H1 (cell line): ENCODE measurements at regions not wholly inside any gene's neighbourhood (a gene's known extent, or its start where the extent isn't known, plus 50 kb on each side); places are given as distances from the start of the nearest gene placed in this dataset.

ENCODE experiments used
- CTCF ChIA-PET: fragments of 300-600 bp; sonication (Branson Sonifier 250); formaldehyde crosslinking; loops from one replicate; lab custom pipeline; 2021; ENCODE audit not compliant: partially characterized antibody; lab: Charles Lee
- POLR2A ChIA-PET: fragments of 300-600 bp; sonication (Branson Sonifier 250); formaldehyde crosslinking; loops from one replicate; lab custom pipeline; 2021; ENCODE audit warnings: inconsistent platforms; ENCODE audit not compliant: partially characterized antibody; lab: Charles Lee
- DNase-seq, 2 experiments: peaks; one replicate each; pipeline versions ENCODE4 v3.0.0 to v3.0.0-alpha.2; 2010 to 2022; ENCODE audit warnings: low spot score in 2 of 2, low read depth in 1 of 2, mixed read lengths in 1 of 2
- FAIRE-seq: peaks from 2 replicates; lab custom pipeline; 2011; peaks lifted over from hg19 to GRCh38; lab: Jason Lieb, UNC
- H2AFZ ChIP-seq: 2 replicates; pipeline ENCODE4 v1.8.1; 2012; ENCODE audit warnings: low read length, inconsistent platforms
- H2AK5ac ChIP-seq: 2 replicates; pipeline ENCODE4 v1.6.1; 2013; ENCODE audit warnings: low read depth, low read length
- H2BK120ac ChIP-seq: replicated peaks from 2 replicates; pipeline ENCODE3; 2013; ENCODE audit warnings: low read depth, low read length, inconsistent platforms
- H2BK12ac ChIP-seq: 2 replicates; pipeline ENCODE4 v1.6.1; 2013; ENCODE audit warnings: low read depth, low read length
- H2BK15ac ChIP-seq: 2 replicates; pipeline ENCODE4 v1.6.1; 2013; ENCODE audit warnings: low read length
- H2BK20ac ChIP-seq: 2 replicates; pipeline ENCODE4 v1.6.1; 2013; ENCODE audit warnings: low read length
- H2BK5ac ChIP-seq: 2 replicates; pipeline ENCODE4 v1.6.1; 2013; ENCODE audit warnings: low read depth, low read length
- H3K14ac ChIP-seq: 2 replicates; pipeline ENCODE4 v1.6.1; 2013; ENCODE audit warnings: inconsistent platforms; ENCODE audit not compliant: insufficient read length
- H3K18ac ChIP-seq: 2 replicates; pipeline ENCODE4 v1.6.1; 2013; ENCODE audit warnings: low read length; ENCODE audit errors: extremely low read depth
- H3K23ac ChIP-seq: 2 replicates; pipeline ENCODE4 v1.6.1; 2013; ENCODE audit warnings: inconsistent platforms; ENCODE audit not compliant: insufficient read length
- H3K23me2 ChIP-seq: 2 replicates; pipeline ENCODE4 v1.6.1; 2013; ENCODE audit warnings: low read depth, low read length
- H3K27ac ChIP-seq: 2 replicates; pipeline ENCODE4 v1.6.1; 2011; ENCODE audit warnings: low read depth, low read length, inconsistent platforms
- H3K27me3 ChIP-seq, 4 experiments: replicated peaks in 1 of 4; 1 replicate in 1 of 4; 2 replicates in 3 of 4; pipeline versions ENCODE4 v1.6.1 to v1.8.1; 2011 to 2013; ENCODE audit warnings: low read length in 3 of 4, mild to moderate bottlenecking in 3 of 4, inconsistent platforms in 2 of 4, mixed read lengths in 2 of 4, moderate library complexity in 1 of 4; ENCODE audit not compliant: control insufficient read depth in 3 of 4, insufficient read depth in 3 of 4; ENCODE audit errors: extremely low read depth in 1 of 4
- H3K36me3 ChIP-seq, 4 experiments: 2 replicates each; pipeline versions ENCODE4 v1.6.1 to v1.8.1; 2011 to 2013; ENCODE audit warnings: mild to moderate bottlenecking in 4 of 4, low read length in 3 of 4, moderate library complexity in 2 of 4, control low read depth in 1 of 4, inconsistent platforms in 1 of 4; ENCODE audit not compliant: insufficient read depth in 4 of 4, control insufficient read depth in 2 of 4
- H3K4ac ChIP-seq: replicated peaks from 2 replicates; pipeline ENCODE3; 2013; ENCODE audit warnings: low read length, low read depth, mixed read lengths, inconsistent platforms; ENCODE audit not compliant: insufficient read length
- H3K4me1 ChIP-seq, 4 experiments: replicated peaks in 1 of 4; 1 replicate in 1 of 4; 2 replicates in 3 of 4; pipeline versions ENCODE4 v1.6.1 to v1.8.1; 2011 to 2013; ENCODE audit warnings: low read length in 3 of 4, inconsistent platforms in 2 of 4, mixed read lengths in 1 of 4; ENCODE audit not compliant: insufficient read depth in 4 of 4, control insufficient read depth in 3 of 4
- H3K4me2 ChIP-seq, 2 experiments: 2 replicates each; pipeline versions ENCODE4 v1.6.1 to v1.8.1; 2011 to 2013; ENCODE audit warnings: low read depth in 2 of 2, low read length in 2 of 2, control low read depth in 1 of 2, inconsistent platforms in 1 of 2, mild to moderate bottlenecking in 1 of 2; ENCODE audit not compliant: insufficient read depth in 1 of 2
- H3K4me3 ChIP-seq, 4 experiments: fragments of 200-600, 300-600 bp in 1 of 4; sonication (generic), shearing (Covaris generic), sonication (Bioruptor Twin) in 1 of 4; 2 replicates each; pipeline versions ENCODE4 v1.5.1 to v1.8.1; 2011 to 2016; ENCODE audit warnings: low read length in 4 of 4, low read depth in 3 of 4, control low read depth in 2 of 4, inconsistent platforms in 2 of 4, mild to moderate bottlenecking in 2 of 4, mixed read lengths in 1 of 4, moderate library complexity in 1 of 4; ENCODE audit not compliant: insufficient read depth in 2 of 4; ENCODE audit errors: extremely low read depth in 1 of 4
- H3K56ac ChIP-seq: replicated peaks from 2 replicates; pipeline ENCODE3; 2013; ENCODE audit warnings: low read depth, mild to moderate bottlenecking, mixed read lengths, low read length, inconsistent platforms; ENCODE audit not compliant: insufficient read length
- H3K79me1 ChIP-seq: 2 replicates; pipeline ENCODE4 v1.6.1; 2013; ENCODE audit warnings: low read depth, low read length, control low read depth
- H3K79me2 ChIP-seq, 2 experiments: 2 replicates each; pipeline versions ENCODE4 v1.6.1 to v1.8.1; 2012 to 2013; ENCODE audit warnings: low read length in 2 of 2, mild to moderate bottlenecking in 2 of 2, inconsistent platforms in 1 of 2; ENCODE audit not compliant: insufficient read depth in 2 of 2, control insufficient read depth in 1 of 2
- H3K9ac ChIP-seq, 4 experiments: replicated peaks in 1 of 4; 1 replicate in 1 of 4; 2 replicates in 3 of 4; pipeline versions ENCODE4 v1.6.1 to v1.8.1; 2011 to 2013; ENCODE audit warnings: low read depth in 3 of 4, low read length in 3 of 4, control low read depth in 2 of 4, mild to moderate bottlenecking in 2 of 4, moderate library complexity in 2 of 4, inconsistent platforms in 1 of 4; ENCODE audit errors: extremely low read depth in 1 of 4
- H3K9me3 ChIP-seq, 2 experiments: 2 replicates each; pipeline versions ENCODE4 v1.6.1 to v1.8.1; 2012 to 2013; ENCODE audit warnings: mild to moderate bottlenecking in 2 of 2, moderate library complexity in 2 of 2, control low read depth in 1 of 2, inconsistent platforms in 1 of 2, low read depth in 1 of 2, low read length in 1 of 2, mixed read lengths in 1 of 2; ENCODE audit not compliant: insufficient read depth in 2 of 2
- H4K20me1 ChIP-seq, 2 experiments: replicated peaks in 1 of 2; 2 replicates each; pipeline versions ENCODE3 to v1.8.1; 2011 to 2013; ENCODE audit warnings: inconsistent platforms in 2 of 2, low read length in 2 of 2, mild to moderate bottlenecking in 1 of 2; ENCODE audit not compliant: insufficient read depth in 2 of 2, control insufficient read depth in 1 of 2
- H4K5ac ChIP-seq: 2 replicates; pipeline ENCODE4 v1.6.1; 2013; ENCODE audit warnings: low read length, low read depth, mixed read lengths, inconsistent platforms; ENCODE audit not compliant: insufficient read length
- H4K8ac ChIP-seq: 2 replicates; pipeline ENCODE4 v1.8.0; 2013; ENCODE audit warnings: mild to moderate bottlenecking, moderate library complexity, low read length, inconsistent platforms; ENCODE audit not compliant: insufficient read depth; ENCODE audit errors: extremely low read depth
- H4K91ac ChIP-seq: replicated peaks from 2 replicates; pipeline ENCODE3; 2013; ENCODE audit warnings: low read length, mixed read lengths, inconsistent platforms; ENCODE audit not compliant: insufficient read length
- EP300 ChIP-seq, 2 experiments: IDR thresholded peaks; 1 replicate in 1 of 2; 2 replicates in 1 of 2; pipeline ENCODE4 v1.6.1; 2011 to 2012; ENCODE audit warnings: low read depth in 2 of 2, low read length in 2 of 2, mild to moderate bottlenecking in 2 of 2, borderline replicate concordance in 1 of 2, inconsistent platforms in 1 of 2, moderate library complexity in 1 of 2
- WGBS, 2 experiments: shearing (Covaris generic) in 1 of 2; methylation state at CpG; one replicate each; pipeline versions ENCODE4 v1.1.6 to v1.1.7; 2013 to 2015; ENCODE audit warnings: low lambda C conversion rate in 2 of 2, mixed read lengths in 2 of 2, inconsistent platforms in 1 of 2, low coverage in 1 of 2, missing lambda C conversion rate in 1 of 2; ENCODE audit not compliant: insufficient replicate concordance in 2 of 2, insufficient coverage in 1 of 2, insufficient read length in 1 of 2; ENCODE audit errors: extremely low coverage in 1 of 2, missing lambda C conversion rate in 1 of 2; 5-methylcytosine and 5-hydroxymethylcytosine counted together

GRCh38 chr2:237231593-237231992, 145.9 kb downstream of the COPS8 start:
- no peak overlapping the region for H2AFZ ChIP-seq
- H3K79me2 ChIP-seq, result no peaks in the 10 kb centered on the region
- H3K79me1 ChIP-seq, result no peaks in the 10 kb centered on the region
- H4K20me1 ChIP-seq, result no peaks in the 10 kb centered on the region
- H2BK15ac ChIP-seq, result no peak overlapping the region
- no peak overlapping the region for H3K18ac ChIP-seq
- no peak overlapping the region for H4K91ac ChIP-seq
- no peak overlapping the region for H2BK12ac ChIP-seq
- no peak overlapping the region for H4K5ac ChIP-seq
- DNase-seq (no peak), FAIRE-seq (no peak)
- H2AK5ac ChIP-seq, result no peak overlapping the region
- no peak overlapping the region for H3K4ac ChIP-seq
- H3K4me3 ChIP-seq, result no peak overlapping the region
- H4K8ac ChIP-seq, result no peak overlapping the region
- H3K9me3 ChIP-seq, result peaks cover 0 to 2% of the 10 kb centered on the region in 2 experiments; a peak in 1 of 4 replicates
- CTCF ChIA-PET, result interaction anchor here (1.0 kb wide), 1 partner anchor 340 kb away, joined by 3 read pairs; no protein-coding TSS in a partner anchor
- no peak overlapping the region for H2BK5ac ChIP-seq
- no peak overlapping the region for H3K27ac ChIP-seq
- H3K9ac ChIP-seq, result no peak overlapping the region
- H3K14ac ChIP-seq, result no peak overlapping the region
- H3K36me3 ChIP-seq, result no peaks in the 10 kb centered on the region; a peak in 2 of 8 replicates
- no peak overlapping the region for H3K23ac ChIP-seq
- no peaks in the 10 kb centered on the region for H3K23me2 ChIP-seq
- WGBS, 2 experiments, result 93% methylated on average over 9 of the region's 9 CpGs; no CpG with 5 or more reads in 1 of the 2 experiments
- no peaks in the 10 kb centered on the region for H3K4me1 ChIP-seq
- H3K4me2 ChIP-seq, result no peak overlapping the region
- no peaks in the 10 kb centered on the region; a peak in 1 of 7 replicates for H3K27me3 ChIP-seq
- no peak overlapping the region for H2BK120ac ChIP-seq
- no peak overlapping the region for H2BK20ac ChIP-seq
- H3K56ac ChIP-seq, result no peak overlapping the region
- POLR2A ChIA-PET, result no interaction called here
- TF ChIP-seq EP300 (IDR thresholded peaks at IDR 0.05; ENCODE audit: borderline replicate concordance in 1 of 2, low read depth in 2 of 2, low read length in 2 of 2), result no peak
